ENCODE measurements at regions not wholly inside any gene's neighbourhood (a gene's known extent, or its start where the extent isn't known, plus 50 kb on each side); places are given as distances from the start of the nearest gene placed in this dataset.

DNA sequence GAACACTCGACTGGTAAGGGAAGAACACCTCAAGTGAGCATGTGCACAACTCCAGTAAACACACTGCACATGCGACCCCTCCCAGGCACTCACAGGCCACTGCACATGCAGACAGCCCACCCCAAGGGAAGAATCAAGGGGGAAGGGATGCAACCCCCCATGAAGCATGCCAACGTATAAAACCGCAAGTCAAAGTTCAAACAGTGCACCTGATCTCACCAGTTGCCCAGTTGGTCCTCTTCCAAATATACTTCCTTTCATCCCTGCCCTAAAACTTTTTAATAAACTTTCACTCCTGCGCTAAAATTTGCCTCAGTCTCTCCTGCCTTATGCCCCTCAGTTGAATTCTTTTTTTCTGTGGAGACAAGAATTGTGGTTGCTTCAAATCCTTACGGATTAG, 51.0 kb upstream of the TOM1L1 start:
- TF ChIP-seq POLR2A (IDR thresholded peaks at IDR 0.05) (no peak), CTCF (IDR thresholded peaks at IDR 0.05) (no peak)

Data from heart left ventricle (tissue), 13 donors.